Ammon's horn (tissue), 1 donor: ENCODE measurements at regions not wholly inside any gene's neighbourhood (a gene's known extent, or its start where the extent isn't known, plus 50 kb on each side); places are given as distances from the start of the nearest gene placed in this dataset.

Experiments used
- DNase-seq: peaks from one replicate; pipeline ENCODE4 v3.0.0-alpha.2; 2016; ENCODE audit warnings: low spot score

GRCh38 chr1:58310881-58311280 lies 235.6 kb downstream of the OMA1 start:
- no peak for DNase-seq

DNA sequence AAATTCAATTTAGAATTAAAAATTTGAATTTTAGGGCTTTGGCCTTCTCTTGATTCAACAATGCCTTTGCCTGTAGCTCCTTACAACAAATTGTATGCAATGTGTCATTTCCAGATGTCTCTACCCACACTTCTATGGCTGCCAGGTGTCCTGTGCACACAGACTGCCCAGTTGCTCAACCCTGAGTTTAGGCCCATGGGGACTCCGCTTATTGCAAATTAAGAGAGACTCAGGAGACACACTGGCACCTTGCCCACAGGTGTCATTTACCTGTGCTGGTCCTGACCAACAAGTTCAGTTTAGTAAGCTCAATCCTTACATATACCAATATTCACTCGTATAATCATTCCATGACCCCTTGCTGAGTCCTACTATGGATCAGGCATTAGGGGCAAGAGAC lies 236.1 kb downstream of the OMA1 start:
- no peak for DNase-seq

DNA sequence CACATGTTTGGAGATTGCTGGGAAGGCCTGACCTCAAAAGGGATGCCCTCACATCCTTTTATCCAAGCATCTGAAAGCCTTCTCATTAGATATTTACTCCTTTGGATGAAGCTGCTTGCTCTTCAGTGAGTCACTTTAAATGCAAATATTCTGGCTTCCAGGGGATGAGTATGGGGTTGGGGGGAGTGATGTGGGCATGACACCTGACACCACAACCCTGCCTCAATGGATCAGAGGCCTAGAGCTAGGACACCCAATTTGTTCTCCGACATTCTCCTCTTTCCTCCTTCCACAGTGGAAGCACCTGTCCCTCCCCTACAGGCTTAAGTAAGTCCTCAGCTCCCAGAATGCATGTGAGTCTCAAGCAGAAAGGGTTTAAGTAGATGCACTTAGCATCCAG lies 238.3 kb downstream of the OMA1 start:
- no peak for DNase-seq

- DNase-seq: no peak
Measured at GRCh38 chr1:58307431-58307830, 239.1 kb downstream of the OMA1 start.

GRCh38 chr1:58305622-58306021 lies 240.9 kb downstream of the OMA1 start:
- DNase-seq: no peak

DNA sequence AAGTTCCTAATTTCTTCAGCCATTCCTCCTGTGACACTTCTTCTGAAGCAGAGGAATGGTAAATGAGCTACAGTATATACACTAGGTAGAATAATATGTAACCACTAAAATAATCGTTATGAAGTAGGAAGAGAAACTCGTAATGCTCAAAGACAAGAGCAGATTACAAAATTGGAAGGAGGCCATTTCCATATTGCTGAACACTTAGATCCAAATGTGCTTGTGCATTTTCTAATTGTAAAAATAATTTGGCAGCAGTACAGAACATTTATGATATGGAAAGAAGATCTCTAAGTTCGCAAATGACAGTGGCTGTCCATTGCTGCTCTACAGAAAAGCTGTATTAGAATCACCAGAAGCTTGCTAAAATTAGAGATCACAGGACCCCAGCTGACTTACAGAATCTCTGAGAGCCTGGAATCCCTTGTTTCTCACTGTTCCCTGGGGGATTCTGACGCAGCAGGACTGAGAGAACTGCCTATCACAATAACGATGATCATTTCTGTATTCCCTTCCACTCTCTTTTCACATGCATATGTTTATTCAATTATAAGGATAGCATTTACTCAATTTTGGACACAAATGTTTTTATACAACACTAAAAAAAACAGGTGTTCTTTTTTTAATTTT lies 242.1 kb downstream of the OMA1 start:
- no peak for DNase-seq

DNA sequence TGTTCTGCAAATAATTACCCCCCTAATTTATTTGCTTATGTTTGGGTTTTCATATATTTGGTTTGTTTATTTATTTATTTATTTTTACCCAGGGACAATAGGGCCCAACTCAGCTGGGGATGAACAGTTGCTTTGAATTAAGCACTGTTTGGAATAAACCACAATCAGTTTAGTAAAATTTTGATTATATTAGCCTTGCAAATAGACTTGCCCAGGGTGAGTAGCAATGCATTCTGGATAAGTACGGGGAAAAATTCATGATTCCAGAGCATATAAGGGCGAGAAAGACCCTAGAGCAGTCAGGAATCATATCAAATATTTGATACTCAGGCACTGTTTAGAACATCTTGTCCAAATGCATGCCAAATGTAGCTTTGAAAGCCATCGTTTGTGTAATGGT lies 242.7 kb downstream of the OMA1 start:
- no peak for DNase-seq

GRCh38 chr1:58293388-58293787 lies 253.1 kb downstream of the OMA1 start:
- DNase-seq: no peak

DNA sequence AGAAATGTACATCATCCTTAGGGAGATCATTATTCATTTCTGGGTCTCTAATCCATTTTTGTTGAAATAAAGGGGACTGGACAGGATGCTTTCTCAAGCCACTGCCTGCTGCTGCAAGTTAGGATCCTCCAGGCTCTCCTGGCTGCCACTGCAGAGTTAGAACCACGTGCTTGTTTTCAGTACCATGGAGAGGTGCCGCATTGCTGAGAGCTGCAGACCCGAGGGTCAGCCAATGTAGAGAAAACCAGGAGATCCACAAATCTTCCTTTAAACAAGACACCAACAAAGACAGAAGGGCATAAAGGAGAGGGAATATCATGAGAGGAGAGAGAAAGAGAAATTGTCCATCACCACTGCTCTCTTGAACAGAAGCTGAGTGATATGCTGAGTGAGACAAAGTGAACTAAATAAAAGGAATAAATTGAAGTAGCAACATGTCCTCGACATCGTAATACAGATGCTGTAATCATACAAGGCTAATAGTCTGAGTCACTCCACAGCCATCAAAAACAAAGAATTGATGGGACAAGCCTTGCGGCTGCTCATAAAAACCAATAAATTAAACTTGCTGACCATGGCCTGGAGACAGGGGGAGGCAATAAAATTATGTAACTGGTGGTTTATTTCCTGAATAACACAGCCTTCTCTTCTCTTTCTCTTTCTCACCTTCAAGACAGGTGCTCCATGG lies 255.7 kb downstream of the OMA1 start:
- DNase-seq: no peak

DNA sequence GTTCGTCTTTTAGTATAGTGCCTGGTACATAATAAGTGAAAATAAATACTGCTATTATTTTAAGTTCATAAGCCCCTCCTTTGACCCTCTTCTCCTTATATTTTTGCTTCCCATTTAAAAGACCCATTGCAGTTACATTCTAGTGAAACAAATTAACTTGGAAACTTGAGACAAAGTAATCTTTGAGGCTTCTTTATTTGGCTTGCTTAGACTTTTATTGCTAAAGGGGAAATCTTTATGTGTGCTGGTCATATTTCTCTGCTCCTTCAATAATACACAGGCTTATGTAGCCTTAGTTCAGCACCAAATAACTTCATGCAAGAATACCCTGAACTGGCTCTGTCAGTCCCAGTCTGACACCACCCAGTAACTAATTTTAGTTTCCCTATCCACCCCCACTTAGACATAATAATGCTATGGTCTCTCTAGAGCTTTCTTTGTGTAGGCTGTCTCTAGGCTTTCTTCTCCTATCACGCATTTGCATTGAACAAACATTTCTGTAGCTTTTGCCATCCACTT lies 257.8 kb downstream of the OMA1 start:
- no peak for DNase-seq

- DNase-seq: no peak
Measured at GRCh38 chr1:58287894-58288623, 258.5 kb downstream of the OMA1 start.

DNA sequence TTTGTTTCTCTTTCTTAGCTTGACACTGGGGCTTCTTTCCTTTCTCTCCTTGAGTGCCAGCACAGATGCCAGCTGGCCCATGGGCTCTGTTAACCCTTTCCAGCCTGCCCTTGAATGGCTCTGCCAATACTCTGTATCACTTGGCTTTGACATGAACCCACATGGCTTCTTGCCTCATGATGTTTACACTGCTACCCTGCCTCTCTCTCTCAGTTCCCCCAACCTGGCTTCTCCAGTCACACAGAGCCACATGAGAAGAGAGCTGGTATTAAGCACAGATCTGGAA lies 262.4 kb downstream of the OMA1 start:
- no peak for DNase-seq

DNA sequence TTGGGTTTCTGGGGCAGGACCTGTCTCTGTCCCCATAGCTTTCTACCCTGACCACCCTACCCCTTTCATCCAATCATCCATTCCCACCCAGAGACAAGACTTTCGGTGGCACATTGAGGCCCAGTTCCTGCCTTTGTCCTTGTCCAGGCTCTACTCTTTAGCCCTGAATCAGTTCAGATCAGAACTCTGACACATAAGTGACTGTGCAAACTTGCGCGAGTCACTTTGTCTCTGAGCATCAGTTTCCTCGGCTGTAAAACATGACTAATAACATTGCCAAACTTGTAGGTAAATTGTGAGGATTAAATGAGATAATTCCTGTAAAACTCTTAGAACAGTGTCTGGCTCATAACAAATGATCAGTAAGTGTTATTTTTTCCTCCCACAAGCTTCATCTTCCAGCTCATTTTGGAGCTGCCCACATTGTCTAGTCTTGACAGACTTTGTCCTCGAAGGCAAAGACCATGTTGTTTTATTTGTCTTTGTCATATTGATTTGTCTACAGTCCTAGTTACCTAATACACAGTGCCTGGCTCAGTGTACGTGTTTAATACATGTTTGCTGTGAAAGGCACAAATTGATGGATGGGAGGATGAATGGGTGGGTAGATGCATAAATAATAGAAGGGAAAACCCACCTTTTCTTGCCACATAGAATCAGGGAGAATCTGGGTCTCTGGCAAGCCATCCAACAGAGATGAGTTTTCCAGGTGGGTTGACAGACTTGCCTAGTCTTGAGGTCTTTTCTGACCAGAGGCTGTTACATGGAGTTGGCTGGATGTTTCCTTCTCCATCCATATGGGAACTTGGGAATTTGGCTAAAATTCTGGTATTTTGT lies 262.9 kb downstream of the OMA1 start:
- no peak for DNase-seq

GRCh38 chr1:58282623-58283387 lies 263.7 kb downstream of the OMA1 start:
- DNase-seq: peak; percentile 35

- peak; percentile 19 for DNase-seq
Measured at GRCh38 chr1:58266242-58266641, 280.3 kb downstream of the OMA1 start.

DNA sequence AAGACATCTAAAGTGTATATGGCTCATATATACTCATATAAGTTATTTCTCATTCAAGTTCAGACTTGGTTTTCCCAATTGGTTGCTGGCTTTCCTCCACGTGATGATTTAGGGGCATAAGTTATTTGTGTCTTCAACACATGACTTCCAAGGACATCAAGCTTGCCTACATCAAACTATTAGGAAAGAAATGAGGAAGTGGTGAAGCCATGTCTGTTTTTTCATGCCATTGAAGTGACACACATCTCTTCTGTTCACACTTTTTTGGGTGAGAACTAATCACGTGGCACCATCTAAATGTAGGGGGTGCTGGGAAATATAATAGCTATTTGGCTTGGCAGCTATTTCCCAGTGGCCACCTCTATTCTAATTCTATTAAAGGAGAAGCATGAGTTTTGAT lies 282.1 kb downstream of the OMA1 start:
- no peak for DNase-seq

DNA sequence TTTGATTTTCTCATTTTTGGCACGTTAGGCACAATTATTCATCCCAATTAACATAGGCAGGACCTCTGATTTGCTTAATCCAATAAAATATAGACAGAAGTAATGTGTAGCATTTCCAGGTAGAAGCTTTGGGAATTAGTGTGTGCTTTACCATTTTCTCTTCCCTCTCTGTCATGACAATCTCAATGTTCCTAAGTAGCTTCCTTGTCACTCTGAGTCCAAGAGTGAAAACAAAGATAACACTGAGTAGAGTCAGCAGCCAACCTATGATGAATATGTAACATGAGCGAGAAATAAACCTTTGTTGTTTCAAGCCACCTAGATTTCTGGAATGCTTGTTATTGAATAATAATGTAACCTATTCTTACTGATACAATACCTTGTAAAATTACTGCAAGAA lies 283.8 kb downstream of the OMA1 start:
- DNase-seq: no peak

GRCh38 chr1:58258082-58258481 lies 288.4 kb downstream of the OMA1 start:
- no peak for DNase-seq

DNA sequence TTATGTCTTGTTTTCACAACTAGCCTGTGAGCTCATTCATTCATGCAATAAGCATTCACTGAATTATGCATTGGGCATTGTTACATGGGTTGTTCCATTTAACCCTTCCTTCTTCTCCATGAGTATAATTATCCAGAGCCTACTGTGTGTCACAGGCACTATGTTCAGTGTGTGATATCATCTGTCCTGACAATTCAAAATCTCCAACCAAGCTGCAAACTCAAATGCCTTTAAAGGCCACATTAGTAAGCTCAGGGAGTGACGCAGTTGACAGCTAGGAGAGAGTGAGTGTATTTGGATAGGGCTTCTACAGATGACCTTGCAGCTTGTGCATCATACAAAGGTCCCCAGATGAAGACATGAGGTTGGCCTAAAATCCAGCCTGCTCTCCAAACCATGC lies 289.5 kb downstream of the OMA1 start:
- no peak for DNase-seq

DNA sequence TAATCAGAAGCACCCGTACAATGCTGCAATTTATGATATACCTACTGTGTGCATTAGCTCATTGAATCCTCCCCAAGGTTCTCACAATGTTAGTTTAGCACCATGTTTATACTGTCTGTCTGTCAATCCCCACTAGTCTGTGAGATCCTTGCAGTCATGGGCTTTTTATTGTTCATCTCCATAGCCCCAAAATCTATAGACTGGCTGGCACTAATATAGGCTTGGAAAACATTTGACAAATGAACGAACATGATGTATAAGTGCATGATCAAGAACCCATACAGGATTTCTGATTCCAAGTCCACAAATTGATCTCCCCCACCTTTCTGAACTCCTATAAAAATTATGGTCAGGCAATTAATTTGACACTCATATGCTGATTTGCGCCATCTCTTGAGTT lies 290.0 kb downstream of the OMA1 start:
- no peak for DNase-seq

DNA sequence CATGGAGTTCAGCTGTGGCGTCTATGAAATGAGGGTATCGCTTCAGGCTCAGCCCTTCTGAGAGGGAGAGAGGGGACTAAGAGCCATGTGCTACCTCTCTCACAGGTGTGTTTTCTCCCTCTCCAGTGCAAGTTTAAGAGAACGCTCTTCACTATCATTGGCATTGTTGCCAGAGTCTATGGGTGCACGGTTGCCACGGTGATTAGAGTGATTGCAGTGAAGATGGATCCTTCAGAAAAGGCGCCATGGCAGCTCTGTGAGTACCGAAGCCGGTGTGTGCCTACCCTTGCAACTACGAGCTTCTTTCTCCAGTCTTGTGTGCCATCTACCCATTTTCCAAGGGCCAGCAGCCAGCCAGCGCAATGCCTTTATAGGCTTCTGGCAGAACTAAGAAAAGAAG lies 290.5 kb downstream of the OMA1 start:
- no peak for DNase-seq

DNA sequence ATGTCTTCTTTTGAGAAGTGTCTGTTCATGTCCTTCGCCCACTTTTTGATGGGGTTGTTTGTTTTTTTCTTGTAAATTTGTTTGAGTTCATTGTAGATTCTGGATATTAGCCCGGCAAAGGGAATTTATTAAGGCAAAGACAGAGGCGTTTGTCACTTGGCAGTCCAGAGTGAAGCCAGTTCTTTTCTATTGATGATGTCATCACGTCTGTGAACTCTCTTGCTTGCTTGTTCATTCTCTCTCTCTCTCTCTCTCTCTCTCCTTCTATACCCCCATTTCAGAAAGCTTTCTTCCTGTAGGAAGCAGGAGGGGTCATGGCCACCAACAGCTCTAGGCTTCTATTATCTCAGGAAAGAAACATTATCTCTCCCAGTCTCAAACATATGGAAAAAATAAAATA lies 291.3 kb downstream of the OMA1 start:
- no peak for DNase-seq
